Central memory CD4-positive, alpha-beta T cell (primary cell): ENCODE measurements at regions not wholly inside any gene's neighbourhood (a gene's known extent, or its start where the extent isn't known, plus 50 kb on each side); places are given as distances from the start of the nearest gene placed in this dataset.
"Not testable (repeated sequence)": the region's sequence is repeated elsewhere in the genome, so short reads cannot be mapped to it uniquely, and the experiment has no call there.

Source experiments
- DNase-seq: peaks from one replicate; pipeline ENCODE4 v3.0.0; 2022

DNA sequence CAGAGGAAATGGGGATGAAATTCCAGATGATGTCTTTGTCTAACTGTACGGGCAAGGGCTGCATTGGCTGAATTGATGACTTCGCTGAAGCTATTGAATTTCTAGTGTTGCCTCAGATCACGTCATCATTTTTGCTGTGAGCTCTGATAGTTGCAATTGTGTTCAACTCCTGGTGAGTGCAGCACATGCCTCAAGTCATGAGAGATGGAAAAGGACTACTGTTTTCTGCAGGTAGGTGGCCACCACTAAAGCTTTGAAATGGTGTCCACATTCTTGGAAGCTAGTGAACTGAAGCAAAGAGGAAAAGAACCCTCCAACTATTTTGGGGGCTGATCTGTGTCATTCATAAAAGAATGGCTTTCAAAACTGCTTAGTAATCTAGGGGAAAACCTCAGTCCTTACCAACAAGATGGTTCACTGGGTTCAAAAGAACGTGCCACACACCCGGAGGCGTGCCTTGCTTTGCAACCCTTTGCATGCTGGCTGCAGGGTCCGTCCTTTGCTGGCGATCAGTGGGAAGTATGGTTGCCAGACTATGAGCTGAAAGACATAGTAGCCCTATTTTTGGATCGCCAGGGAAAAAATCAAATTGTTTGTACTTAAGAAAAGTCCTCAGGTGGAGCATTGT is 88.1 kb upstream of the STOX2 start:
- no peak for DNase-seq

DNA sequence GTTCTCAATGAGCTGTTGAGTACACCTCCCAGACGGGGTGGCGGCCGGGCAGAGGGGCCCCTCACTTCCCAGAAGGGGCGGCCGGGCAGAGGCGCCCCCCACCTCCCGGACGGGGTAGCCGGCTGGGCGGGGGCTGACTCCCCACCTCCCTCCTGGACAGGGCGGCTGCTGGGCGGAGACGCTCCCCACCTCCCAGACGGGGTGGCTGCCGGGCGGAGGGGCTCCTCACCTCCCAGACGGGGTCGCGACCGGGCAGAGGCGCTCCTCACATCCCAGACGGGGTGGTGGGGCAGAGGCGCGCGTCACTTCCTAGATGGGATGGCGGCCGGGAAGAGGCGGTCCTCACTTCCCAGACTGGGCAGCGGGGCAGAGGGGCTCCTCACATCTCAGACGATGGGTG is 86.5 kb upstream of the STOX2 start:
- DNase-seq = not testable (repeated sequence)

DNA sequence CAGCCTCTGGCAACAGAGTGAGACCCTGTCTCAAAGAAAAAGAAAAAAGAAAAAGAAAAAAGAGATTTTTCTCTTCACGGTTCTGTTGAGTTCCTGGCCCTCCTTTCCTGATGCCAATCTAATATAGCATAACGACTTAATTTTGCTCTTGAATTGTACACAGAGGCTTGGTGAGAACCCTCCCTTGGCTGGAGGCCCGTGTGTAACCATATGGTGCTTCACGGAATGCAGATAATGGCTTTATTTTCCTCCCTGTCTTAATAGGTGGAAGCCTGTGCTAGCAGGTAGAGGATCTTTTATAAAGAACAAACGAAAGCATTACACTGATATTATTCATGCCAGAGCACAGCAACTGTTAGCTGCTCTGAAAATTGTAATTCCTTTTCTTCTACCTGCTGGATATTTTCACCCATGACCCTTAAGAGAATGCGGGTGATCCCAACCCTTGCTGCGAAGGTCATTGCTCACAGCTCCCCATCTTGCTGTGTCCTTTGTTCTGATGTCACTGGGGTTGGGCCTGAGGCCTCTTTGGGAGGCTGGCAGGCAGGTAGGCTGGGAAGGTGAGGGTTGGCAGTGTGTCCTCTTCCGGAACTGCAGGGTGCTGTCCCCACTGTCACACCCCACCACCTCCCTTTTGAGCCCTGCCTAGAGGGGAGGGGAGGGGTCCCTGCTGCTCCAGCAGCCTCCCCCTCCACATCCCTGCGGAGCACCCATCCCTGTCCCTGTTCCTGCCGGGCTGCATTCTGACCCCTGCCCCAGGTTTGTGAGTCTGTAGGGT is 83.8 kb upstream of the STOX2 start:
- DNase-seq = no peak

DNA sequence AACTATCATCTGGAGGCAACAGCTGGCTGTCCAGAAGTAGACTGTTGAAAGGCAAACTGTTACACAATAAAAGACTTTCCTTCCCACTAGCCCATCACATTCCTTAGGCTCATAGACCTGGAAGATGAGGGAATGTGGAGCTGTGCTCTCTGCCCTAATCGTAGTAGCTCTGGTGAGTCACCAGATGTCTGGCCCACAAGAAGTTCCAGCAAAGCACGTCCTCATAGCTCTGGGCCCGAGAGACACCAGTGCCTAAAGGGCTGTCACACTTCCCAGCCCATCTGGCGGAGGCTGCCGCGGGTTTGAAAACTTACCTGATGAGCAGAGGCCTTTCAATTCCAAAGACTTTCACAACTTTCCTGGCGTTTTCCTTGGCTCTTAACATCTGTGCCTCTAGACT is 81.7 kb upstream of the STOX2 start:
- DNase-seq = no peak

DNA sequence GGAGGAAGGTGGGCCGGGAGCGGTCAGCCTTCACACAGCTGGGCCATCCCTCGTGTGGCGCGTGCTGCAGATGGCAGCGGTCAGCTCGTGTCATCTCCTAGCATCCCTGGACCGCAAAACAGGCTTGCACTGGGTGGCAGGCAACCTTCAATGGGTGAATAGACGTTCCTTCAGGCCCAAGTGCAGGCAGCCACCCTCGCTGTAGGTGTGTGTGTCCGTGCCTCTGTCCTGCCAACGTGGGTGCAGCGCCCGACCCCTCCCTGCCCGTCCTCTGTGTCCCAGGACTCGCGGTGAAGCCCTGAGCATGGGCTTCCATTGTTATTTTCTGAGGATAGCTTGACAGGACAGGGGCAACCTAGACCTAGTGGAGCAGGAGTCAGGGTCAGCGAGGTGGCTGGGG is 79.8 kb upstream of the STOX2 start:
- DNase-seq = no peak

DNA sequence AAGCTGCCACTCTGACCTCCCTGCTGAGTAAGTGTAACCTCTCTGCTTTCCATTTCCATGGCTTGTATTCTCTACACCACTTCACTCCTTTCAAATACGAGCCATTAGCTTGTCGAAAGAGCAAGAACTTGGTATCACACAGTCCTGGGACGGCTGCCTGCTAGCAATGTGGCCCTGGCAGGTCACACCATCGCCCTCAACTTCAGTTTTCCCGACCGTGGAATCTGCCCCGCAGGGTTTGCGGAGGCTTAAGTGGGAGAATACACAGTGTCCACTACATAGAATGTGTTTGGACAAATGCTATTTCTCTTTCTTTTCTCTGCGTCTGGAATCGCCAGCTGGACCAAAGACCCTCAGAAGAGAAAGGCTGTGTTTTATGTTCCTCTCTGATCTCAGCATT is 78.6 kb upstream of the STOX2 start:
- DNase-seq = no peak

DNA sequence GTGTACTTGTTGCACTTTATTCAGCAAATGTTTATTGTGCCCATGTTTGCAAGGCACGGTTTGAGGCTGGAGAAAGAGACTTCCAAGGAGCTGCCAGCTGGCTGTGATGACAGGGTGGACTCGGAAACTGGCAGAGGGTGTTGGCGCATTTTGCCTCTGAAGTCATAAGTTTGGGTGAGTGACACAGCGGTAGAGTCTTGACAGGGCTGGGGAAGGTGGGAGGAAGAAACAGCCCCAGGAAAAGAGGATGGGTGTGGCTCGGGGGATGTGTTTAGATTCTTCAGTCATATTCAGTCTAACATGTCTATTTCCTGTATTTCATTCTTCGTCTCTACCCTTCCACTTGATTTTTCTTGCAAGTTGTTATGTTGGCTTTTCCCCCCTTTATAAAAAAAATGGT is 77.0 kb upstream of the STOX2 start:
- DNase-seq = no peak

DNA sequence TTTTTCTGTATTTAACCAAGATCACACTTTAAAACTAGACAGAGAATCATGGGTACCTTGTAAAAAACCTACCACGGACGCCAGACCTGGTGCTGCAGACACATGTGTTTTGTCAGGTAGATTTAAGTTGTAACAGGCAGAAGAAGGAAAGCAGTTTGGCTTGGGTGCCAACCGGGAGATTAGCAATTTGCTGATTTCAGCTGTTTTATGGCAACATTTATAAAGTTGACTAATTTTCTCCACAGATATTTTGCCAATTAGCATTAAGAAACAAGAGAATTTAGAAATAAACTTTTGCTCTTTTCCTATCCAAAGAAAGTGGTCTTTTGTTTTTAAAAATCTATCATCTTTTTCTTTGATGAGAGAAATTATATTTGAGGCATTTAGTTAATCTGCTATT is 76.3 kb upstream of the STOX2 start:
- no peak for DNase-seq

DNA sequence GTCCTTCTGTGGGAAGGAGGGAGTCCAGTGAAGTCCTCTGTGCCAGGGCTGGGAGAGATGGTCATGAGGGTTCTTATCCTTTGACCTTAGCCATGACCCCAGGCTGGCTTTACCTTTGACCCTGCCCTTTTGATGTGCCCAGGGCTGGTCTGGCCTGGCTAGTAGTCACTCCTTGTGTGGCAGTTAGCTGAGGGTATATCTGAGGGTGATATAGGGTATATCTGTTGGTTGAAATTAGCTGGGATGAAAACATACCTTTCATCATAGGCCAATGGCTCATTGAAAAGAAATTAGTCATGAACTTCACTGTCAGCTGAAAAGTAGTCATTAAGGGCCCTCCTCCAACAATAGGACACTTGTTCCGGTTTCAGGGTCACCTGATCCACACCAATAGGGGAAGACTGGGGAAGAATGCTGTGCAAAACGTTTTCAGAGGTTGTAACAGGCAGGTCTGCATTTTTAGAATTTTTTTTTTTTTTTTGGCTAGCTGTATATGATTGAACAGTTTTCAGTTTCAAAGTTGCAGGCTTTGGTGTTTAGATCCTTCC is 74.6 kb upstream of the STOX2 start:
- DNase-seq = no peak

DNA sequence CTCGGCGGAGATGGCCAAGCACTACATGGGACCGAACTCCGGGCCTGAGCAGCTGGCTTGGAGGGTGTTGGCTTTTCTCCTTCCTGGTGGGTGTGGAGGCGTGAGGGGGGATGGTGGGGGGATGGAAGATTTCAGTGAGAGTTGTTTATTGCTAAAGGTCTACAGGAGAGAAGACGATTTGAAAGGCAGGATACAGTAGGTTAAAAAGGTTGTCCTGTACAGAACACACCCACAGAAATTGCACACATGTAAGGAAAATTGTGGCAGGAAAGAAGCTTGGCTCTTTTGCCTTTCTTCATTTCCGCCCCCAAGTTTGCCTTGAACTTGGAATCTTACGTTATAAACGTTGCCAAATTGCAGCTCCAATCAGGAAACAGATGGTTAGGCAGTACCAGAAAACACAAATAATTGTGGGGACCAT is 74.1 kb upstream of the STOX2 start:
- DNase-seq = no peak

DNA sequence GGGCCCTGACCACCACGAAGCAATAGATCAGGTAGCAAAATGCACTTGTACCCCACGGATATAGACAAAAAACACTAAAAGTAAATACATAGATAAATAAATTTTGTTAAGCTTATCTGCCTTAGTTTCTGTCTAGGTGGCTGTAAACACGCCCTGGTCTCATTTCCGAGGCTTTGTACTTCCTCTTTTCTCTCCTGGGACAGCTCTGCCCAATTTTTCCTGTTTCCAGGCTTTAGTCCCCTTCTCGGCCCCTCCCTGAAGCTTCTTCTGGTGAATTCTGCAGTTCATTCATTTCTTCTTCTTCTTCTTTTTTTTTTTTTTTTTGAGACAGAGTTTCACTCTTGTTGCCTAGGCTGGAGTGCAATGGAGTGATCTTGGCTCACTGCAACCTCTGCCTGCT is 73.4 kb upstream of the STOX2 start:
- no peak for DNase-seq

DNA sequence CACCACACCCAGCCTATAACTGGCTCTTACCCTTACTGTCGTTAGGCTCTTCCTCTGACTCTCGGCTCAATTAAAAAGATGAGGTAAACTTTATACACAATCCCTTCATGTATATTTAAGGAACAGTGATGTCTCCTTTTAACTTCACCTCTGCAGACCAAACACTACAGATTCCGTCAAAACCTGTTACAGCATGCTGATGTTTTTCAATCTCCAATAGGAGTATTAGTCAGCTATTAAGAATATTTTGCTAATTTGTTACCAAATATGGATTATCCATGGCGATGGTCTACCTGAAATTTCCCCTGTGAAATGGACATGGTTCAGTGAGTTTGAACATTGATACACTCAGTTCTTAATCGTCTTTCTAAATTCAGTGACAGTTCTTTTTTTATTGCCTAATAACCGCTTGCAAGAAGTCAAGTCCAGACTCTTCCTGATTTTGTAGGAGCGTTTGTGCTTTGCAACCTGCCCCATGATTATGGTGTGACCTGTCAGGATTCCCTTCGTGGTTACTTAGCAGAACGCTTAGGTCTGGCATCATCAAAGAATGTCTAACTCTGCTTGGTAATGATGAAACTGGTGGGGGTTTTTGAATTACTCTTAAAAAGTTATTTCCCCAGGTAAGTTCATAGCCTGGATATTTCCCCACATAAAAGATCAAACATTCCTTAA is 72.2 kb upstream of the STOX2 start:
- no peak for DNase-seq

DNA sequence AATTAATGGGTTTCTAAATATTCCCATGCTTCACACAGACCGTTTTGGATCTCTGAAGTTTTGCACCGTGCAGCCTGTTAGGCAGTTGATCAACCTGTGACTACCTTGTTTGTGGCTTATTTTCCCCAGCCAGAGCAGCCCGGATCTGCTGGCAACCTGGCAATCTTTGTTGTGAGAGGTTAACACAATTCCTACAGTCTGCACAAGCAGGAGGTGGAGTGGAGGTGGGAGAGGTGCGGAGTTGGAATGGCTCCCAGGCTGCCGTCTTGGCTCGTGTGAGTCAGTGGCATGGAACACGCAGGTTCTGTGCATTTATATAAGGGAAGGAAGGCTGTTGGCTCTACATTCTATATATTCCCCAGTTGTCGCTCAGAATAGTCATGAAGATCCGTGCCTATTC is 70.9 kb upstream of the STOX2 start:
- no peak for DNase-seq

DNA sequence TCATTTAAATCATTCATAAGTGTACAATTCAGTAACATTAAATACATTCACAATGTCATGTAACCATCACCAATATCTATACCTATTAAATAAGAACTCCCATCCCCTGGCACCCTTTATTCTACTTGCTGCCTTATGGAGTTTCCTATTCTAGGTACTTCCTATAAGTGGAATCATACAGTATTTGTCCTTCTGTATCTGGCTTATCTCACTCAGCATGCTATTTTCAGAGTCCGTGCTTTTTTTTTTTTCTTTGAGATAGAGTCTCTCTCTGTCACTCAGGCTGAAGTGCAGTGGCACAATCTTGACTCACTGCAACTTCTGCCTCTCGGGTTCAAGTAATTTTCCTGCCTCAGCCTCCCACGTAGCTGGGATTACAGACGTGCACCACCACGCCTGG is 67.9 kb upstream of the STOX2 start:
- DNase-seq = no peak

DNA sequence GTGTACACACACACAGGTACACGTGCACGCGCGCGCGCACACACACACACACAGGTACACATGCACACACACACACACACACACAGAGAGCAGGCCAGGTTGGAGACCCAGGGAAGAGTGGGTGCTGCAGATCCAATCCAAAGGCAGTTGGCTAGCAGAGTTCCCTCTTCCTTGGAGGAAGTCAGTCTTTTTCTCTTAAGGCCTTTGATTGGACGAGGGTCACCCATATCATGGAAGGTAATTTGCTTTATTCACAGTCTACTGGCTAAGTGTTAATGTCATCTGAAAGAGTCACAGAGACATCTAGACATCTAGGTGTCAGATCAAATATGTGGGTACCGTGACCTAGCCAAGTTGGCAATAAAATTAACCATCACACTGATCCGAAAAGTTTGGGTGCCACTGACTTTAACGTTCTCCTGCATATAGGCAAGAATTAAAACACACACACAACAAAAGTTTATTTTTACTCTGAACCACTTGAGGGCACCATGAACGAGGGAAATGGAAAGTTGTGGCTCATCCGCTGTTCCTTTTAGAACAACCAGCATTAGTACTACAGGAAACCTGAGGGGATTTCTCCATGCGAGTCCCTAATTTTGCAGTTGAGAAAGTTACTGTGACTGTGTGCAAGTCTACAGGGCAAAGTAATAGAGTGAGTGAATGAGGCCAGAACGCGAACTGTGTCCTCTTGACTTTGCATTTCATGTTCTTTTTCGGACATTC is 66.0 kb upstream of the STOX2 start:
- DNase-seq = no peak

DNA sequence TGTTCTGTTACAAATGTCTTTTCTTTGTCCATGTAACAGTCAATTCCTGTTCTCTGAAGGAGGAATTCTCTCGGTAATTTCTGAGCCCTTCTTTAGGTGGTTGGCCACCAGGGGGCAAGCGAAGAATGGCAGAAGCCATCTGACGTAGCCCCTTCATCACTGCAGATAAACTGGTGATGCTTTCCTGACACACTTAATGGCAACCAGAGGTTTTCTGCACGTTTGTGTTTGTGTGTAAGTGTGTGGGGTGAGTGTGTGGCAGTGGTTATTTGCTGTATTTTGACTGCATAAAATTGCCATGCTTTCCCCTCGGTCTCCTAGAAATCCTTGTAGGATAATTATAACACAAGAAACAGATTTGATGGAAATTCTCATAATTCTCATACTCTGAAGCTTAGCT is 64.8 kb upstream of the STOX2 start:
- peak; percentile 38 for DNase-seq

DNA sequence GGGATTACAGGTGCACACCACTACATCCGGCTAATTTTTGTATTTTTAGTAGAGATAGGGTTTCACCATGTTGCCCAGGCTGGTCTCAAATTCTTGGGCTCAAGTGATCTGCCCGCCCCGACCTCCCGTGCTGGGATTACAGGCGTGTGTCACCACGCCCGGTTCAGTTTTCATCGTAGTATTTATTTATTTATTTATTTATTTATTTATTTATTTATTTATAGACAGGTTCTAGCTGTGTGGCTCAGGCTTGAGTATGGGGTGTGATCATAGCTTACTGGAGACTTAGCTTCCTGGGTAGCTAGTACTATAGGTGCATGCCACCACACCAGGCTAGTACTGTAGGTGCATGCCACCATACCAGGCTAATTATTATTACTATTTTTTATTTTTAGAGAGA is 64.1 kb upstream of the STOX2 start:
- DNase-seq = no peak

DNA sequence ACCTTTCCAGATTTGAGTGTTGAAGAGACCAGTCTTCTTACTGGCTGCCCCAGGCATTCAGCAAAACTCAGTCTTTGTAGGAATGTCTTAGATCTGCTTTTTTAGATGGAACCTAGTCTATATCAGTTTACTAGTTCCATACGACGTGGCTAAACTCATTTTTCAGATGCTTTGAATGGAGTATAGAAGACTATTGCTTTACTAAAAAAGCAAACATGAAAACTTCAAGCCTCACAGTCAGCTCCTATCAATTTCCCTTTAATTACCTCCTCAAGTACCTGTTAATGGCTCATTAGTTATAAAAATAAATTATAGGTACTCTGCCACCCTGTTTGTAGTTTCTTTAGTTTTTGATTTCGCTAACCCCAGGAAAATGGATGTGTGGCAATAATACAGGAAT is 63.0 kb upstream of the STOX2 start:
- DNase-seq = no peak

DNA sequence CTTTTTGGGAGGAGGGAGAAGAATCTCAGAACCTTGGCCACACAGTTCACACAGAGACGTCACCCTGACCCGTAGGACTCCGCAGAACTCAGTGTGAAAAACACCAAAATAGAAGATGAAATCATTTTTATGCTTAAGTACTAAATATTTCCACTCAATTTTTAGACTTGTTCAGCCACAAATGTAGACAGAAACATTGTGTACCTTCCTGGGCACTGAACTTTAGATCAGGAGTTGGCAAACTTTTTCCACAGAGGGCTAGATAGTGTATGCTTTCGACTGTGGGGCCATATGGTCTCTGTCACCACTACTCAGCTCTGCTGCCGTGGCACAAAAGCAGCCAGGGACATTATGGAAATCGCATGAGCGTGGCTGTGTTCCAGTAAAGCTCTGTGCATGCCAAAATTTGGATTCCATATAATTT is 61.8 kb upstream of the STOX2 start:
- DNase-seq = no peak

DNA sequence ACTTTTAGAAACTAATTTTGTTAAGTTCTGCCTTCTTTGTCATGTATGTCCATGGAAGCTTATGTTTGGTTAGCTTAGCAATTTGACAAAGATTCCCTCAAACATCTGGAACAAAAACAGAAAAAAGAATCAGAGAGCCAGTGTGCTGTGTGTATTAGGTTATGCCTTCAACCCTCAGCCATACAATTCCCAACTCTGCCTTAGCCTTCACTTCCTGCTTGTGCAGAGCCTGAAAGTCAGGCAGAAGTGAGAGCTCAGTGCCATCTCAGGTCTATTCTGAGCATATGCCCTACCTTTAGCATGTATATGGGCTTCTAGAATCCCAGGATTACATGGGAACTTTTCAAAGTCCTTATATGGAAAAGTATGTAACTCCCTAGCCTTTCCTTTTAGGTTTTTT is 58.2 kb upstream of the STOX2 start:
- no peak for DNase-seq

DNA sequence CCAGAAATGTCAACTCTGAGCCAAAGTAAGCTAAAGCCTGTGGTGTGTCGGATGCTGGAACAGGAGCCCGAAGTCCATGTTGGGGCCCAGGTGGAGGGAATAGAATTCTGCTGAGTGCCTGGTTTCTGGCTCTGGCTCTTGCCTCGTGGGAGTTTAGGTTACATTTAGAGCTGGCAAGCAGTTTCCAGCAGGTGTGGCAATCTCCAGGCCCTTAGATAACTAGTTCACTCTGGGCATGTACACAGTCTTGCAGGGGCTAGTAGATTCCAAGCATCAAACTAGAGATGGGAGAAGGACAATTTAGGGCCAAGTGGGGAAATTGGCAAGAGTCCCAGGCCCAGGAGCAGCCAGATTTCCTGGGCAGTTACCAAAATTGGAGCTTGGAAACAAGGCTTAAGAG is 56.3 kb upstream of the STOX2 start:
- no peak for DNase-seq

DNA sequence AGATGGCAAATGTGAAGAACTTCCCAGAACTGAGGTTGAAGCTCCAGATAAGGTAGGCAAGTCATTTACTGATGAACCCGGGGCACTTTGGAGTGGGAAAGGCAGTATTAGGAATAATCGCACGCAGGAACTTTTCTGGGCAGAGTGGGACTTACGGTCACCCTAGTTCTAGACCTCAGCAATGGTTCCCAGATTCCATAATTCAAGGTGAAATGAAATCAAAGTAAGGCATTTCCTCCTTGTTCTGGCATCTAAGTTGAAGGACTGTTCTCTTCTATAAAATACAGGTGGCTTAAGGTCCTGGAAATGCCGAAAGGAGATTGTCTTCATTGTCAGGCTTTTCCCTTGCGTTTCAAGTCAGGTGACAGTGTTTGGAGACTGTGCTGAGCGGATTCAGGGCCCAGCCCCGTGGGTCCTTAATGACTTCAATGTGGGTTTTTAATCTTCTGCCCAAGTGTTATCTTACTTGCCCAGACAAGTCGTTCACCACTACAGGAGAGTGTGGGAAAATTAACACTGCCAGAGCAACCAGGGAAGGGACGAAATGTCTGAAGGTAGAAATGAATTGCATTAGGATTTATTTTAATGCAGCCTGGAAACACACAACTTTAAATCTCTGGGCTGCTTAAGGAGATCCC is 52.1 kb upstream of the STOX2 start:
- DNase-seq = no peak

DNA sequence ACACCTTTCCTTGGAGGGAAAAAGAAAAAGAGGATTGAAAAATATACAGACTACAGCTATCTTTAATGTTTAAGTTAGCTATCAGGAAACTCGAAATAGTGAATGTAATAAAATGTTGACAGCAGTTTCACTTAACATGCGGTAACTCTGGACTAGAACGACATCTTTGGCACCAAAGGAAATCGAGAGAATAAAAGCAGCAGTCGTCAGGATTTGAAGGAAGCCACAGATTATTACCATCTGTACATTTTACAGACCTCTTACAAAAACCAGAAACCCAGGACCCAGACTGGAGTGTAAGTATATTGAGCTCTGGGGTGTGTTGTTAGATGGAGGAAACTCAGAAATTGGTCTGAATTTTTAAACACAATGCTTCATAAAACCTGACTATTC is 51.6 kb upstream of the STOX2 start:
- DNase-seq = no peak
